Vagina (tissue), 2 donors: ENCODE measurements at regions not wholly inside any gene's neighbourhood (a gene's known extent, or its start where the extent isn't known, plus 50 kb on each side); places are given as distances from the start of the nearest gene placed in this dataset.

ENCODE experiments used
- DNase-seq, 2 donors: peaks; one replicate each; pipeline ENCODE4 v3.0.0-alpha.2; 2017; ENCODE audit errors: extremely low spot score in 2 of 2
- H3K27ac ChIP-seq: fragments of 200-600 bp; sonication (generic); one replicate; pipeline ENCODE4 v1.5.1; 2019
- H3K27me3 ChIP-seq: fragments of 200-600 bp; sonication (generic); one replicate; pipeline ENCODE4 v1.5.1; 2019
- H3K36me3 ChIP-seq, 2 donors: fragments of 200-600 bp; sonication (generic); one replicate each; pipeline ENCODE4 v1.5.1; 2017 to 2019
- H3K4me1 ChIP-seq: fragments of 200-600 bp; sonication (generic); one replicate; pipeline ENCODE4 v1.5.1; 2019
- H3K4me3 ChIP-seq, 2 donors: fragments of 200-600 bp; sonication (generic); 1 replicate in 1 of 2; 2 replicates in 1 of 2; pipeline ENCODE4 v1.5.1; 2016 to 2019
- H3K9me3 ChIP-seq: fragments of 200-600 bp; sonication (generic); one replicate; pipeline ENCODE4 v1.5.1; 2019
- CTCF ChIP-seq, 3 experiments: fragments of 450-650 bp in 2 of 3; fragments of 200-600 bp in 1 of 3; sonication (generic) in 1 of 3; IDR thresholded peaks; one replicate each; pipeline ENCODE4 v1.5.1; 2017 to 2019; ENCODE audit warnings: antibody characterized with exemption in 3 of 3, mild to moderate bottlenecking in 2 of 3, moderate library complexity in 2 of 3
- POLR2A ChIP-seq, 2 donors: fragments of 450-650 bp; IDR thresholded peaks; one replicate each; pipeline ENCODE4 v1.6.1; 2017; ENCODE audit warnings: antibody characterized with exemption in 2 of 2, mild to moderate bottlenecking in 2 of 2, moderate library complexity in 2 of 2
- POLR2AphosphoS5 ChIP-seq, 2 donors: sonication (generic); formaldehyde crosslinking; IDR thresholded peaks; one replicate each; pipeline ENCODE4 v1.9.0; 2017; ENCODE audit warnings: antibody characterized with exemption in 2 of 2, mild to moderate bottlenecking in 2 of 2, low read depth in 1 of 2; ENCODE audit not compliant: insufficient read depth in 1 of 2
- intact Hi-C: fragments of 100-400 bp; cut with DNase I; formaldehyde crosslinking; loops from one replicate; pipeline ENCODE4 v1.15.1; 2023

- no peak overlapping the region for H3K4me3 ChIP-seq
- intact Hi-C loops = no loop called here
These were observed 967.8 kb upstream of the SORCS1 start for GRCh38 chr10:108132303-108132702.

GRCh38 chr10:108130575-108130974, 966.1 kb upstream of the SORCS1 start:
- Histone ChIP-seq H3K36me3 (no peaks in the 10 kb centered on the region), H3K4me1 (no peaks in the 10 kb centered on the region), H3K27me3 (no peaks in the 10 kb centered on the region), H3K27ac (no peak overlapping the region), H3K9me3 (no peaks in the 10 kb centered on the region), H3K4me3 (no peak overlapping the region)
- DNase-seq = no peak
- intact Hi-C loops = no loop called here
- TF ChIP-seq POLR2A (IDR thresholded peaks at IDR 0.05) = no peak
- no peak for TF ChIP-seq CTCF (IDR thresholded peaks at IDR 0.05)
- no peak for TF ChIP-seq POLR2AphosphoS5 (IDR thresholded peaks at IDR 0.05; ENCODE audit: insufficient read depth in 1 of 2, low read depth in 1 of 2)

More at GRCh38 chr10:108132303-108132702, 967.8 kb upstream of the SORCS1 start:
- TF ChIP-seq POLR2A (IDR thresholded peaks at IDR 0.05) (no peak), CTCF (IDR thresholded peaks at IDR 0.05) (no peak), POLR2AphosphoS5 (IDR thresholded peaks at IDR 0.05; ENCODE audit: insufficient read depth in 1 of 2, low read depth in 1 of 2) (no peak)
- no peaks in the 10 kb centered on the region for H3K9me3 ChIP-seq
- no peak overlapping the region for H3K27ac ChIP-seq
- H3K4me1 ChIP-seq = no peaks in the 10 kb centered on the region
- DNase-seq = no peak
- no peaks in the 10 kb centered on the region for H3K27me3 ChIP-seq
- no peaks in the 10 kb centered on the region for H3K36me3 ChIP-seq

- intact Hi-C loops = no loop called here
- no peak overlapping the region for H3K27ac ChIP-seq
- H3K4me3 ChIP-seq = no peak overlapping the region
- TF ChIP-seq CTCF (IDR thresholded peaks at IDR 0.05) = no peak
- no peak for TF ChIP-seq POLR2A (IDR thresholded peaks at IDR 0.05)
- TF ChIP-seq POLR2AphosphoS5 (IDR thresholded peaks at IDR 0.05; ENCODE audit: insufficient read depth in 1 of 2, low read depth in 1 of 2) = no peak
- H3K27me3 ChIP-seq = no peaks in the 10 kb centered on the region
- H3K4me1 ChIP-seq = no peaks in the 10 kb centered on the region
- no peak for DNase-seq
- no peaks in the 10 kb centered on the region for H3K36me3 ChIP-seq
- no peaks in the 10 kb centered on the region for H3K9me3 ChIP-seq
These were observed 947.7 kb upstream of the SORCS1 start for GRCh38 chr10:108112218-108112617.

- intact Hi-C loops = no loop called here
- no peaks in the 10 kb centered on the region for H3K4me1 ChIP-seq
- no peaks in the 10 kb centered on the region for H3K36me3 ChIP-seq
- H3K9me3 ChIP-seq = no peaks in the 10 kb centered on the region
- no peak for DNase-seq
- no peak overlapping the region for H3K4me3 ChIP-seq
- H3K27ac ChIP-seq = no peak overlapping the region
- TF ChIP-seq CTCF (IDR thresholded peaks at IDR 0.05) (no peak), POLR2A (IDR thresholded peaks at IDR 0.05) (no peak), POLR2AphosphoS5 (IDR thresholded peaks at IDR 0.05; ENCODE audit: insufficient read depth in 1 of 2, low read depth in 1 of 2) (no peak)
- no peaks in the 10 kb centered on the region for H3K27me3 ChIP-seq
These were observed 940.1 kb upstream of the SORCS1 start for GRCh38 chr10:108104551-108105156.

- H3K27ac ChIP-seq = no peak overlapping the region
- no peak for DNase-seq
- H3K4me3 ChIP-seq = no peak overlapping the region
- no peaks in the 10 kb centered on the region for H3K27me3 ChIP-seq
- intact Hi-C loops = no loop called here
- H3K9me3 ChIP-seq = no peaks in the 10 kb centered on the region
- H3K36me3 ChIP-seq = no peaks in the 10 kb centered on the region
- H3K4me1 ChIP-seq = no peaks in the 10 kb centered on the region
- no peak for TF ChIP-seq CTCF (IDR thresholded peaks at IDR 0.05)
These were observed 932.8 kb upstream of the SORCS1 start for GRCh38 chr10:108097258-108097657.
